ENCODE measurements at regions not wholly inside any gene's neighbourhood (a gene's known extent, or its start where the extent isn't known, plus 50 kb on each side); places are given as distances from the start of the nearest gene placed in this dataset.
A peak's percentile ranks its signal among the peaks of the same experiment; 100 is the strongest.

GRCh38 chr13:91184244-91184926, 163.1 kb upstream of the MIR17HG start:
- no peak for DNase-seq

DNA sequence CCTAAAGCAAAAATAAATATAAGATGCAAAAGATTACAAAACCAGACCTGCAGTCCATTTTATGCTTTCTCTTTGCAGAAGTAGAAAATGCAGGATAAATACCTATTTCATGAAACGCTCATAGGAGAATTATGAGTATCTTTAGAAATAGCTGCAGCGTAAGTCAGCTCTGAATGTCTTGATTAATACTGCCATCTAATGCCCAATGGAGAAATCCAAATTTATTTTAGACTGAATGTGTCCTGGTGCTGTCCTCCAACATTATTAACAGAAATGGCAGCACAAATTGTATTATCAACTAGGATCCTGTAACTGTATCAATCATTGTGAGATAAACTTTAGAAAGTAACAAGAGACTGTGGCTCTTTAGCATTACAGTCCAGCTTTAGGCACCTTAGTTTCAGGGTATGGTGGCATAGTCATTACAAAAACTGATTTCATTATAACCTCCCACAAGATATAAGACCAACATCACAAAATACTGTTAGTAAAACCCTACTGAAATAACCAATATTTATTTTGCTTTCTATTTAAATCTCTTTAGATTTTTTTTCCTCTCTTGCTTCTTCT, 162.1 kb upstream of the MIR17HG start:
- DNase-seq, result peak in 1 of 51 donors; percentile 12

- no peak for DNase-seq
Measured at GRCh38 chr13:91187522-91187921, 160.0 kb upstream of the MIR17HG start.

- no peak for DNase-seq
Measured at GRCh38 chr13:91189506-91189905, 158.0 kb upstream of the MIR17HG start.

DNA sequence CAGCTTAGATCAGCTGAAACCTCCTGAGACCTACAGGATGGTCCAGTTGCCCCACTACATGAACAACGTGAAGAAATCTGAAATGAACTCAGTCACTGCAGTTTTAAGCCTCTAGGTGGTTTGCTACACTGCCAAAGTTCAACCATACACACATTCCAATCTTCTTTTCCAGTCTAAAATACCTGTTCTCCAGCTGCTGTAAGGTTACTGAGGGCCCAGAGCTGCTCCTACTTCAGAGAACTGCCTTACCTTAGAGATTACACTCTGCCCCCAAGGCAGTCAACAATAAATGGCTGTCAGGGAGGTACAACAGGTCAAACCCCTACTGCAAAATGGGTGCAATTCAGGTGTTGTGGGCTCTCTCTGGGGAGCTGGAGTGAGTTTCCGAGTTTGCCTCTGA, 154.1 kb upstream of the MIR17HG start:
- no peak for DNase-seq

DNA sequence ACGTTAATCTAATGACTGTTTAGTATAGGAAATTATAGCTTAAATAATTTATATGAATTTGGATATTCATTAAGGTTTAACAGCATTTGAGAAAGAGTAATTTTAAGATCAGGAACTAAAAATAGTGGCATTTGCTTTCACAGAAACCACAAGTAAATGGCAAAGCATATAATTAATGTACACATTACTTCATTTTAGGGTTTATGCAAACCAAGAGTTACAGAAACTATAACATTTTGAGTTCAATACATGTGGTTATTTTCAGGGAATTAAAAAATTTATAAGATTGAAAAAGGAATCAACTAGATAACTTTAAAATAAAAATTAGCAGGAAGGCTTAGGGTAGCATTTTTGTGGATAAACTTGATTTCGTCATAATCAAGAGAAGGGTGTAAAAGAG, 151.7 kb upstream of the MIR17HG start:
- no peak for DNase-seq

DNA sequence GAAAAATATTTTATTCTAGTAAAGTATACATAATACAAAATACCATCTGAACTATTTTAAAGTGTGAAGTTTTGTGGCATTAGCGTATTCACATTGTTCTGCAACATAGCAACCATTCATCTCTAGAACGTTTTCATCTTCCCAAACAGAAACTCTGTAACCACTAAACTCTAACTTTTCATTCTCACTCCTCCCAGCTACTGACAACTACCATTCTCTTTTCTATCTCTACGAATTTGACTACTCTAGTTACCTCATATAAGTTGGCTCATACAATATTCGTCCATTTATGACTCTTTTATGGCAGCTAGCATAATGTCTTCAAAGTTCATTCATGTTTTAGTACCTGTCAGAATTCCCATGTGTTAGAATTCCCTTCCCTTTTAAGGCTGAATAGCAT, 150.5 kb upstream of the MIR17HG start:
- DNase-seq, result no peak

- DNase-seq, result no peak
Measured at GRCh38 chr13:91199866-91200265, 147.6 kb upstream of the MIR17HG start.

GRCh38 chr13:91200486-91200885, 147.0 kb upstream of the MIR17HG start:
- DNase-seq, result no peak

- no peak for DNase-seq
Measured at GRCh38 chr13:91203430-91203829, 144.1 kb upstream of the MIR17HG start.

DNA sequence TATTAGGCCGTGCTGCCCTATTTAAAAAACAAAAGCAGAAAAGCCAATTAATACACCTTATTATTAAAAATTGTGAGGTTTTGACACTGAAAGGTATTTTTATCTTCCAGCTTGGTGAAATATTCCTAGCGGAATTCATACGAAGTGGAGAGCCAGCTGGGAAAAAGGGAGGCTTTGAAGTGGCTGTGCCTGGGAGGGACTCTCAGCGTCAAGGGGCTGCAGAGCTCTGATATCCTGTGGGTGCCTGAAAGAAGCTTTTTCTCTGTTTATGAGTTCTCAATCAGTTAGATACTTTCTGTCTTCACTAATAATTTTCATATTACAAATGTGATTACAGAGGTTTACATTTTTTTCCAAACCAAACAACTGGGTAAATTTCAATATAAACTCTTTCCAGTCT, 140.2 kb upstream of the MIR17HG start:
- DNase-seq, result no peak

- DNase-seq, result no peak
Measured at GRCh38 chr13:91211510-91211909, 136.0 kb upstream of the MIR17HG start.

DNA sequence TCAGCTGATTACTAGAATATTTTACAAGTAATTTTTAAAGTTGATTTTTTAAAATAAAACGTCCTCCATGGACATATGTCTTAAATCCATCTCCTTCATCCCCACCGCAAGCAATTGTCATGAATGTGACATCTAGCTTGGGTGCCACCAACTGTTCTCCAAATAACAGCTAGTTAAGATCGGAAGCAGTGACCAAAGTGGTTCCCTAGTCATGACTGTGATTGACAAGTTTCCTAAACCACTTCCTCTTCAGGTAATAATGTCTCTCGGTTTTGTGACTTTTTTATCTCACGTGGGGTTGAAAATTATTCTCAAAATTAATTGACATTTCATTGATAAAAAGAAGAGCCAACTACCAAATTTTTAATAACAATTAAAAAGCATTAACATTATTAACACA, 135.3 kb upstream of the MIR17HG start:
- DNase-seq, result no peak

DNA sequence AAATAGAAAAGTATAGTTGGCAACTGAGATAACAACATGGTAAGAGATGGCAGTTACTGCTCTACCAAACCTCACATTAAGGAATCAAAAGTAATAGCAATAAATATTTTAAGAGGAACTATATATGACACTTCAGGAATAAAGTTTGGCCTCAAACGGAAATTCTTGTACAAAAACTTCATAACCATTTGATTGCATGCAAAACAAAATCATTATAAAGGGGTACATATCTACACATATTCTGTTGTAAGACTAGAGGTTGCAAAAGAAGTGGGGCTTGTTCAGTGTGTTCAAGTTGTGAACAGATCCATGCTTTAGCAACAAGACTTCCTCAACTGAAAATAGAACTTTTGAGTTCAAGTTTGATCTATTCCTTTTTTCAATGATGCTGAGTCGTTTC, 133.5 kb upstream of the MIR17HG start:
- no peak for DNase-seq

- DNase-seq, result no peak
Measured at GRCh38 chr13:91216928-91217700, 130.4 kb upstream of the MIR17HG start.

DNA sequence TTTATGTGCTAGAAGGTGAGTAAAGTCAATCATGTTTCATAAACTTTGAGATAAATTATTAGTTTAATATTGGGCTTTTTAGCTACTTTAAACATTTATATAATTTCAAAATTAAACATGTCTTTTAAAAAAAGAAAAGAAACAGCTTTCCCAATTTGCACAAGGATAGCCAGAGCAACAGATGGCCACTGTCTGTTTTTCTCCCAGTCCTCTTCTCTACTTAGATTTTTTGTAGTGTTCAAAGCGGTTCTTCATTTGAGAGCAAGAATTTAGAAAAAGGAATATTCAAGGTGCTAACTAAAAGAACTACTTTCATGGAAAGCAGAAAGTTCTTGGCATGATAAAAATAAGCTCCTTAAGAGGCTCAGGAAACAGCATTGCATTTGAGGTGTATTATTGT, 128.3 kb upstream of the MIR17HG start:
- no peak for DNase-seq

- DNase-seq, result no peak
Measured at GRCh38 chr13:91220872-91221271, 126.6 kb upstream of the MIR17HG start.

DNA sequence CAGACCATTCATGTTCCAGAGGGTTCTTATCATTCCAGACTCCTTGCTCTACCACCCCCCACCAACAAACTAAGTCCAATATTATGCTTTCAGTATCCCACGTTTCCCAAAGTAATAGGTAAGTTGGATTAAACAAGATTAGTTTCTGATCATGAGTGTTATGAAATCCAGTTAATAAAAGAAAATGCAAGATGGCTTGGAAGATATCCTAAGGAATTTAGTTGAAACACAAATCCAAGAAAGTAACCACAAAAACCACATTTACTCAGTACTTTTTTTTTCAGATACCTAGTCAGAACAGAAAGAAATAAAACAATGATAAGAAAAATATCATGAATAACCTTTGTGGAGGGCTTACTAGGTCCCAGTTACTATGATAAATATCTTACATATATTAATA, 119.4 kb upstream of the MIR17HG start:
- DNase-seq, result no peak

GRCh38 chr13:91228940-91229339, 118.5 kb upstream of the MIR17HG start:
- DNase-seq, result no peak

DNA sequence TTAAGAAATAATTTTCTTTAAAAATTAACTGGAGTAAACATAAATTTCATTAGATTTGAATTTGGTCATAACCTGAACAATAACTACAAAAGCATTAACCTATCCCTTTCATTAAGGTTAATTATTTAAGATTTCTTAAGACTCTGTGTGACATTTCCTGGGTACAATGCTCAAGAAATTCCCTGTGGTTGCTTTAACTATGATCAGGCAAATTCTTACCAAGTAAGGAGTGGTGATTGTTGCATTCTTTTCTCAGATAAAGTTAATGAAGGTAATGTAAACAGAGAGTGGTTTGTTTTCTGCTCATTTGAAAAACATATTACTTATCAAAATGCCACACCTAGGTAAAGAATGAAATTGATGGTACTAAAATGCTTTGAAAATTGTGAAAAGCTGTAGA, 114.8 kb upstream of the MIR17HG start:
- DNase-seq, result no peak

- no peak for DNase-seq
Measured at GRCh38 chr13:91233291-91233690, 114.2 kb upstream of the MIR17HG start.

GRCh38 chr13:91236182-91236581, 111.3 kb upstream of the MIR17HG start:
- no peak for DNase-seq

- no peak for DNase-seq
Measured at GRCh38 chr13:91236921-91237320, 110.6 kb upstream of the MIR17HG start.

Measured in hypothalamus (tissue), 51 donors.